CD14-positive monocyte (primary cell): ENCODE measurements at regions not wholly inside any gene's neighbourhood (a gene's known extent, or its start where the extent isn't known, plus 50 kb on each side); places are given as distances from the start of the nearest gene placed in this dataset.

Experiments used
- DNase-seq, 3 donors: peaks; one replicate each; pipeline ENCODE4 v3.0.0-alpha.2; 2011 to 2022
- H2AFZ ChIP-seq: 2 replicates; pipeline ENCODE4 v1.6.0; 2012; ENCODE audit warnings: mild to moderate bottlenecking, low read depth, low read length, inconsistent platforms; ENCODE audit not compliant: insufficient read depth, poor library complexity, severe bottlenecking
- H3K27ac ChIP-seq, 2 donors: 1 replicate in 1 of 2; 2 replicates in 1 of 2; pipeline ENCODE4 v1.5.1; 2012 to 2013; ENCODE audit warnings: low read length in 2 of 2, control low read depth in 1 of 2, inconsistent platforms in 1 of 2, low read depth in 1 of 2, mild to moderate bottlenecking in 1 of 2
- H3K27me3 ChIP-seq, 2 donors: one replicate each; pipeline versions ENCODE4 v1.6.0 to v1.6.1; 2011 to 2013; ENCODE audit warnings: low read length in 2 of 2; ENCODE audit not compliant: control insufficient read depth in 2 of 2, insufficient read depth in 2 of 2
- H3K36me3 ChIP-seq, 2 donors: replicated peaks in 1 of 2; 1 replicate in 1 of 2; 2 replicates in 1 of 2; pipeline versions ENCODE4 v1.5.1 to v1.6.1; 2012 to 2013; ENCODE audit warnings: low read length in 2 of 2, control low read depth in 1 of 2, inconsistent platforms in 1 of 2, mild to moderate bottlenecking in 1 of 2; ENCODE audit not compliant: insufficient read depth in 2 of 2, control insufficient read depth in 1 of 2
- H3K4me1 ChIP-seq, 2 donors: 1 replicate in 1 of 2; 2 replicates in 1 of 2; pipeline versions ENCODE4 v1.5.1 to v1.6.1; 2012 to 2013; ENCODE audit warnings: low read length in 2 of 2, control low read depth in 1 of 2, inconsistent platforms in 1 of 2, mild to moderate bottlenecking in 1 of 2, moderate library complexity in 1 of 2; ENCODE audit not compliant: insufficient read depth in 2 of 2, control insufficient read depth in 1 of 2
- H3K4me2 ChIP-seq: replicated peaks from 2 replicates; pipeline ENCODE3; 2012; ENCODE audit warnings: low read length, moderate library complexity, mild to moderate bottlenecking; ENCODE audit not compliant: poor library complexity, severe bottlenecking; ENCODE audit errors: extremely low read depth
- H3K4me3 ChIP-seq, 3 experiments: fragments of 200-600 bp in 1 of 3; sonication (generic) in 1 of 3; replicated peaks in 1 of 3; 1 replicate in 2 of 3; 2 replicates in 1 of 3; pipeline ENCODE4 v1.5.1; 2011 to 2013; ENCODE audit warnings: low read length in 3 of 3, mild to moderate bottlenecking in 3 of 3, control low read depth in 2 of 3, low read depth in 2 of 3, inconsistent platforms in 1 of 3, moderate library complexity in 1 of 3
- H3K79me2 ChIP-seq: 2 replicates; pipeline ENCODE4 v1.6.0; 2012; ENCODE audit warnings: mild to moderate bottlenecking, control low read depth, inconsistent platforms, low read length, moderate library complexity; ENCODE audit not compliant: insufficient read depth
- H3K9ac ChIP-seq: 2 replicates; pipeline ENCODE4 v1.6.0; 2017; ENCODE audit warnings: low read length, mild to moderate bottlenecking; ENCODE audit not compliant: insufficient read depth, poor library complexity, severe bottlenecking
- H3K9me3 ChIP-seq, 2 donors: replicated peaks in 1 of 2; 1 replicate in 1 of 2; 2 replicates in 1 of 2; pipeline versions ENCODE4 v1.5.1 to v1.6.1; 2012 to 2013; ENCODE audit warnings: low read length in 2 of 2, control low read depth in 1 of 2; ENCODE audit not compliant: control insufficient read depth in 1 of 2, insufficient read depth in 1 of 2
- H4K20me1 ChIP-seq: 2 replicates; pipeline ENCODE4 v1.6.0; 2012; ENCODE audit warnings: mild to moderate bottlenecking, low read length, control low read depth, moderate library complexity; ENCODE audit not compliant: insufficient read depth
- H3K27ac Mint-ChIP-seq, 7 donors: one replicate each; pipeline ENCODE4 v1.8.0; 2020; ENCODE audit warnings: mild to moderate bottlenecking in 7 of 7, mixed read lengths in 7 of 7, moderate library complexity in 6 of 7, inconsistent platforms in 2 of 7
- H3K27me3 Mint-ChIP-seq, 3 donors: one replicate each; pipeline ENCODE4 v1.8.0; 2021 to 2022; ENCODE audit warnings: low read depth in 3 of 3, mild to moderate bottlenecking in 3 of 3, mixed read lengths in 3 of 3, moderate library complexity in 3 of 3, inconsistent platforms in 1 of 3
- H3K36me3 Mint-ChIP-seq, 2 donors: one replicate each; pipeline ENCODE4 v1.8.0; 2020; ENCODE audit warnings: mixed read lengths in 2 of 2, inconsistent platforms in 1 of 2, mild to moderate bottlenecking in 1 of 2
- H3K4me1 Mint-ChIP-seq: one replicate; pipeline ENCODE4 v1.8.0; 2020; ENCODE audit warnings: mild to moderate bottlenecking, mixed read lengths
- H3K4me3 Mint-ChIP-seq, 2 donors: one replicate each; pipeline ENCODE4 v1.8.0; 2020; ENCODE audit warnings: mild to moderate bottlenecking in 2 of 2, mixed read lengths in 2 of 2, moderate library complexity in 1 of 2
- H3K9me3 Mint-ChIP-seq, 7 donors: one replicate each; pipeline ENCODE4 v1.8.0; 2020 to 2022; ENCODE audit warnings: mixed read lengths in 7 of 7, mild to moderate bottlenecking in 6 of 7, moderate library complexity in 6 of 7, inconsistent platforms in 2 of 7
- WGBS: methylation state at CpG from one replicate; pipeline ENCODE4 v1.1.5; 2013; ENCODE audit warnings: missing lambda C conversion rate; ENCODE audit not compliant: insufficient coverage; 5-methylcytosine and 5-hydroxymethylcytosine counted together
- intact Hi-C, 2 donors: fragments of 100-400 bp; cut with micrococcal nuclease; formaldehyde crosslinking; loops; one replicate each; pipeline versions ENCODE4 v1.15.0 to v1.15.1; 2023
- TF ChIP-seq, protein P1 (sequence below): fragments of 200-600 bp; IDR thresholded peaks from one replicate; pipeline ENCODE4 v1.8.0; 2022; ENCODE audit warnings: antibody characterized with exemption, mild to moderate bottlenecking

DNA sequence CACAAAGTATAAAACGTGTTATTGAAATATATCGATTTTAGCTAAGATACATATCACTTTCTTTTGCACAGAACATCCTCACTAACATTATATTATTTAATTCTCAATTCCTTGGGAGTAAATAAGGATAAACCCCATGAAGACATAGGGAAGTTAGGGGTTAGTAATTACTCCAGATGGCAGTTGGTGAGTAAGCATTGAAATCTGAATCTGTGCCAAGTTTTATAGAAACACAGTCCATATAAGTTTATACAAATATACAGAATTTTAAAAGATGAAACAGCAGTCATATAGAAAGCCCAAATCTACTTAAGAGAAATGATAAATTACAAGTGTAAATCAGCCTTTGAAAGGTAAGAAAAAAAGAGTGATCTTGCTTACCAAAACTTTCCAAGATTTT, 200.4 kb upstream of the SYT10 start:
- Mint-ChIP-seq H3K9me3 (peaks cover 0 to 14% (median 4%) of the 10 kb centered on the region in 7 donors), H3K4me3 (no peak overlapping the region), H3K36me3 (no peaks in the 10 kb centered on the region), H3K27me3 (no peaks in the 10 kb centered on the region), H3K27ac (no peak overlapping the region), H3K4me1 (peaks cover 3% of the 10 kb centered on the region)
- no peaks in the 10 kb centered on the region for H3K79me2 ChIP-seq
- H3K9ac ChIP-seq = no peak overlapping the region
- H3K4me3 ChIP-seq = no peak overlapping the region
- H3K4me2 ChIP-seq = no peak overlapping the region
- TF ChIP-seq, protein P1, sequence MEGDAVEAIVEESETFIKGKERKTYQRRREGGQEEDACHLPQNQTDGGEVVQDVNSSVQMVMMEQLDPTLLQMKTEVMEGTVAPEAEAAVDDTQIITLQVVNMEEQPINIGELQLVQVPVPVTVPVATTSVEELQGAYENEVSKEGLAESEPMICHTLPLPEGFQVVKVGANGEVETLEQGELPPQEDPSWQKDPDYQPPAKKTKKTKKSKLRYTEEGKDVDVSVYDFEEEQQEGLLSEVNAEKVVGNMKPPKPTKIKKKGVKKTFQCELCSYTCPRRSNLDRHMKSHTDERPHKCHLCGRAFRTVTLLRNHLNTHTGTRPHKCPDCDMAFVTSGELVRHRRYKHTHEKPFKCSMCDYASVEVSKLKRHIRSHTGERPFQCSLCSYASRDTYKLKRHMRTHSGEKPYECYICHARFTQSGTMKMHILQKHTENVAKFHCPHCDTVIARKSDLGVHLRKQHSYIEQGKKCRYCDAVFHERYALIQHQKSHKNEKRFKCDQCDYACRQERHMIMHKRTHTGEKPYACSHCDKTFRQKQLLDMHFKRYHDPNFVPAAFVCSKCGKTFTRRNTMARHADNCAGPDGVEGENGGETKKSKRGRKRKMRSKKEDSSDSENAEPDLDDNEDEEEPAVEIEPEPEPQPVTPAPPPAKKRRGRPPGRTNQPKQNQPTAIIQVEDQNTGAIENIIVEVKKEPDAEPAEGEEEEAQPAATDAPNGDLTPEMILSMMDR = no peak
- DNase-seq = no peak
- intact Hi-C loops = no loop called here
- peaks cover 0 to 2% of the 10 kb centered on the region in 2 donors for H3K9me3 ChIP-seq
- no CpG with 5 or more reads among the region's 2 CpGs for WGBS
- H4K20me1 ChIP-seq = no peaks in the 10 kb centered on the region
- H3K27ac ChIP-seq = no peak overlapping the region
- no peaks in the 10 kb centered on the region for H3K36me3 ChIP-seq
- peaks cover 0 to 2% of the 10 kb centered on the region in 2 donors for H3K4me1 ChIP-seq
- H3K27me3 ChIP-seq = no peaks in the 10 kb centered on the region
- no peak overlapping the region for H2AFZ ChIP-seq

DNA sequence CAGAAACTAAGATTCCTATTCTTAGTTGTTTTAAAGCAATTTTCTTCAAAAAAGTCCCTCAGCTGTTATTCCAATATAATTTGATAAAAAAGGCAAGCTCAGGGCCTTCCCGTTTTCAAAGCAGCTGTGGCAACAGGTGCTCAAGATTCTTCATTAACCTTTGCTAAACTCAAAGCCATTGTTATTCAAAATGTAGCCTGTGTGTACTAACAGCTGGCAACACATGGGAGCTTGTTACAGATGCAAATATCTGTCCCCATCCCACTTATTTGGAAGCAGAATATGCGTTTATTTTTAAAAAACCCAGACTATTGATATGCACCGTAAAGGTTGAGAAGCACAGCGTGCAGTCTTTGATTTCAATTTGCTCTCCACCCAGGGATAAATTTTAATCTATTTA, 210.4 kb upstream of the SYT10 start:
- Histone ChIP-seq H3K36me3 (no peaks in the 10 kb centered on the region), H3K27ac (no peak overlapping the region), H3K9me3 (peaks cover 3 to 8% of the 10 kb centered on the region in 2 donors), H3K9ac (no peak overlapping the region), H3K4me2 (no peak overlapping the region), H3K79me2 (no peaks in the 10 kb centered on the region), H2AFZ (no peak overlapping the region), H3K4me3 (no peak overlapping the region), H3K4me1 (no peaks in the 10 kb centered on the region), H3K27me3 (no peaks in the 10 kb centered on the region), H4K20me1 (no peaks in the 10 kb centered on the region)
- no peak for DNase-seq
- WGBS = 100% methylated on average over 2 of the region's 4 CpGs
- TF ChIP-seq, protein P1 = no peak
- no peaks in the 10 kb centered on the region for H3K4me1 Mint-ChIP-seq
- no peaks in the 10 kb centered on the region for H3K36me3 Mint-ChIP-seq
- H3K27ac Mint-ChIP-seq = no peak overlapping the region
- H3K4me3 Mint-ChIP-seq = no peak overlapping the region
- no peaks in the 10 kb centered on the region for H3K27me3 Mint-ChIP-seq
- intact Hi-C loops = no loop called here
- H3K9me3 Mint-ChIP-seq = peaks cover 0 to 8% (median 4%) of the 10 kb centered on the region in 7 donors
